Skeletal muscle cell (primary cell): ENCODE measurements at regions not wholly inside any gene's neighbourhood (a gene's known extent, or its start where the extent isn't known, plus 50 kb on each side); places are given as distances from the start of the nearest gene placed in this dataset.

Experiments used
- DNase-seq: peaks from one replicate; pipeline ENCODE4 v3.0.0-alpha.2; 2010; ENCODE audit warnings: low read depth
- H3K4me3 ChIP-seq: 2 replicates; pipeline ENCODE4 v1.5.1; 2011; ENCODE audit warnings: low read depth, mild to moderate bottlenecking, control low read depth, low read length, moderate library complexity

DNA sequence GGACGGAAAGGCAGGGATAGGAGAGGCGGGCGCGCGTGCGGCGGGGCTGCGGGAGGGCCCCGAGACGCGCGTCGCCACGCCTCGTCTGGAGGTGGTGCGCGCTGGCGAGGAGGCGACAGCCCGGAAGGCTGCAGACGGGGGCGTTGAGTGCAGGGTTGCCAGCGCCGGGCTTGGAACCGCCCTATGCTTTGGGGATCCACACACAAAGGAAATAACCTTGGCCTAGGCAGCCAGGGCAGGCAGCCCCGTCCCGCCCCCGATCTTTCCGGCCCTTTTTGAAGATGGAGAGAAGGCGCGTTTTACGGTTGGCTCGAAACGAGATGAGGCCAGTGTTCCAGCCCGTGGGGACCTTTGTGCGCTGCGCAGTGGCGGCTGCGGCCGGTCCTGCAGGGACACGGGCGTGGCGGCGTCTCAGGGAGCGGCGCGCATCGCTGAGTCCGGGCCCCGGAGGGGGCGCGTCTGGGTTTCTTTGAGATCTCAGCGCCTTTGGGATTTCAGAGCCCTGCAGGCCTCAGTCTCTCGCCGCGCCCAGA is 50.8 kb upstream of the TRIM2 start:
- no peak for DNase-seq
- peak overlapping the region; percentile 62 for H3K4me3 ChIP-seq

DNA sequence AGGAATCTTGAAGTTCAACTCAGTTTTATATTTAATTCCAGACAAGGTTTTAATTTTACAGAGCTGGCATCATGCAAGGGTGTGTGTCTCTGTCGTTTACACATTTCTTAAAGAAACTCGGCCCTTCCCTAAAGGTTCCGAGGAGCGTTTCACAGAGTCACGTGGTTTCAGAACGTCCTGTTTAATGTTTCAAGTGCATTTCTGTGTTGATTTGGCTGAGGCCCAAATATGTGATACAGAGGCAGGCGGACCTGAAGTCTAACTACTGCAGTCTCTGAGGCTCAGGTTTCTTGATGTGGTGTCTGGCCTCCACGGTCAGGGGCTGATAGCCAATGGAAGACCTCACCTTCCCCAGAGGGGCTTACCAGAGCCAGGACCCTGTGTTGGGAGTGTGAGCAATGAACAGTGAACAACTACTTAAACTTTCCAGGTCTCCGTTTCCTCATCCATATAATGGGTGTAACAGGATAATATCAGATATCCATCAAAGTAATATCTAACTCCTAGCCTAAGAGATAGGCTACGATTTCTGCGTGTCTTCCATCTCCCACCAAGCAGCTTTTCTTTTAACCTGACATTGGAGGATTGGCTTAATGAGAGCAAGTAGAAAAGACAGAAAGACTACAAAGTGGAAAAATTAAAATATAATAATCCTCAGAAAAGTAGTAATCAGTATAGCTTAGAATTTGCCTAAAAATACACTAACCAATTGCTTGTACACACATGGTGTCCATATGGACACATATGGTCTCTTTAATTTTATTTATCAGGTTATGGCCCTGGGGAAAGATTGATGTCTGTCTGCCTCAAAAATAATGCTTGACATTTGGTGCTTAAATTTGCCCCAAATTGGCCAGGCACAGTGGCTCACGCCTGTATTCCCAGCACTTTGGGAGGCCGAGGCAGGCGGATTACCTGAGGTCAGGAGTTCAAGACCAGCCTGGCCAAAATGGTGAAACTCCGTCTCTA is 50.0 kb upstream of the TRIM2 start:
- no peak for DNase-seq
- peak overlapping the region; percentile 62 for H3K4me3 ChIP-seq
